GM12878 (cell line): ENCODE measurements at regions not wholly inside any gene's neighbourhood (a gene's known extent, or its start where the extent isn't known, plus 50 kb on each side); places are given as distances from the start of the nearest gene placed in this dataset.

Source experiments
- GABPA ChIP-seq: IDR thresholded peaks from 2 replicates; pipeline ENCODE4 v1.6.1; 2014; ENCODE audit warnings: antibody characterized with exemption, low read depth, mild to moderate bottlenecking, inconsistent platforms
- NR2C2 ChIP-seq: IDR thresholded peaks from 2 replicates; pipeline ENCODE4 v1.6.1; 2011; ENCODE audit warnings: borderline replicate concordance, low read depth; ENCODE audit not compliant: control insufficient read depth, insufficient read length
- POLR2A ChIP-seq: IDR thresholded peaks from 2 replicates; pipeline ENCODE4 v1.6.1; 2011; ENCODE audit warnings: low read depth, mild to moderate bottlenecking, low read length
- RELA ChIP-seq: fragments of 450-650 bp; IDR thresholded peaks from 2 replicates; pipeline ENCODE4 v1.8.0; 2014; ENCODE audit warnings: borderline replicate concordance; ENCODE audit not compliant: partially characterized antibody
- SUZ12 ChIP-seq: fragments of 200-600 bp; sonication (generic); IDR thresholded peaks from one replicate; pipeline ENCODE4 v1.6.1; 2018; ENCODE audit warnings: antibody characterized with exemption, mild to moderate bottlenecking; ENCODE audit not compliant: unreplicated experiment
- TF ChIP-seq, protein P1 (sequence below): IDR thresholded peaks from 2 replicates; pipeline ENCODE4 v1.6.1; 2012; ENCODE audit warnings: low read depth, low read length, improper control_type of control experiment
- TF ChIP-seq, protein P2 (sequence below), 3 experiments: IDR thresholded peaks in 2 of 3; conservative IDR thresholded peaks in 1 of 3; 2 replicates each; pipeline ENCODE4 v1.5.1; 2011; ENCODE audit warnings: low read depth in 3 of 3, low read length in 3 of 3, mild to moderate bottlenecking in 3 of 3, control low read depth in 2 of 3, moderate library complexity in 2 of 3, inconsistent platforms in 1 of 3, mixed read lengths in 1 of 3; ENCODE audit not compliant: control insufficient read depth in 2 of 3, insufficient read depth in 1 of 3; ENCODE audit errors: extremely low read depth in 1 of 3
- TF ChIP-seq, protein P3 (sequence below): IDR thresholded peaks from 2 replicates; pipeline ENCODE4 v1.6.1; 2011; ENCODE audit warnings: borderline replicate concordance, low read depth, mild to moderate bottlenecking, moderate library complexity, low read length; ENCODE audit not compliant: insufficient read depth, poor library complexity, severe bottlenecking

DNA sequence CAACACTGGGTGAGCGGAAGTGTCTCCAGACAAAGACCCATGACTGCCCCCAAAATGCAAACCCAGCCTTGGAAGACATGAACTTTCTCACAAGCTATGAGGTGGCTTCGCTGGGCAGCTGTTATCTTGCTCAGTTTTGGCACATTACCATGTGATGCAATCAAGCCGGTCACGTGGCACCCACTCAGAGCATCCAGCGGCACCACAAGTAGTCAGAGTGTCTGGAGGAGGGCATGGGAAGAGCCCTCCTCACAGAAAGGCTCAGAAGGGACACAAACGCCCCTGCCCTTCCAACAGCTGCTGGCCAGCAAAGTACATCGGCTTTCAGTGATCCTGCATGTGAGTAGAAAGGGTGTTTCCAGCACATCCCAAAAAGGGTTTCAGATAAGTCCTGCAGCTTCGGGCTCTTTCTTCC lies 145.5 kb upstream of the IRF2BP2 start:
- TF ChIP-seq, protein P1, sequence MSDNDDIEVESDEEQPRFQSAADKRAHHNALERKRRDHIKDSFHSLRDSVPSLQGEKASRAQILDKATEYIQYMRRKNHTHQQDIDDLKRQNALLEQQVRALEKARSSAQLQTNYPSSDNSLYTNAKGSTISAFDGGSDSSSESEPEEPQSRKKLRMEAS, result no peak
- TF ChIP-seq SUZ12 (no peak), RELA (no peak), POLR2A (no peak), NR2C2 (no peak), GABPA (no peak)
- TF ChIP-seq, protein P2, sequence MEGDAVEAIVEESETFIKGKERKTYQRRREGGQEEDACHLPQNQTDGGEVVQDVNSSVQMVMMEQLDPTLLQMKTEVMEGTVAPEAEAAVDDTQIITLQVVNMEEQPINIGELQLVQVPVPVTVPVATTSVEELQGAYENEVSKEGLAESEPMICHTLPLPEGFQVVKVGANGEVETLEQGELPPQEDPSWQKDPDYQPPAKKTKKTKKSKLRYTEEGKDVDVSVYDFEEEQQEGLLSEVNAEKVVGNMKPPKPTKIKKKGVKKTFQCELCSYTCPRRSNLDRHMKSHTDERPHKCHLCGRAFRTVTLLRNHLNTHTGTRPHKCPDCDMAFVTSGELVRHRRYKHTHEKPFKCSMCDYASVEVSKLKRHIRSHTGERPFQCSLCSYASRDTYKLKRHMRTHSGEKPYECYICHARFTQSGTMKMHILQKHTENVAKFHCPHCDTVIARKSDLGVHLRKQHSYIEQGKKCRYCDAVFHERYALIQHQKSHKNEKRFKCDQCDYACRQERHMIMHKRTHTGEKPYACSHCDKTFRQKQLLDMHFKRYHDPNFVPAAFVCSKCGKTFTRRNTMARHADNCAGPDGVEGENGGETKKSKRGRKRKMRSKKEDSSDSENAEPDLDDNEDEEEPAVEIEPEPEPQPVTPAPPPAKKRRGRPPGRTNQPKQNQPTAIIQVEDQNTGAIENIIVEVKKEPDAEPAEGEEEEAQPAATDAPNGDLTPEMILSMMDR (IDR thresholded peaks at IDR 0.05 in 2 of 3, conservative IDR thresholded peaks at IDR 0.05 in 1 of 3; ENCODE audit: control insufficient read depth in 2 of 3, extremely low read depth in 1 of 3, insufficient read depth in 1 of 3, low read depth in 3 of 3, low read length in 3 of 3), result no peak
- TF ChIP-seq, protein P3, sequence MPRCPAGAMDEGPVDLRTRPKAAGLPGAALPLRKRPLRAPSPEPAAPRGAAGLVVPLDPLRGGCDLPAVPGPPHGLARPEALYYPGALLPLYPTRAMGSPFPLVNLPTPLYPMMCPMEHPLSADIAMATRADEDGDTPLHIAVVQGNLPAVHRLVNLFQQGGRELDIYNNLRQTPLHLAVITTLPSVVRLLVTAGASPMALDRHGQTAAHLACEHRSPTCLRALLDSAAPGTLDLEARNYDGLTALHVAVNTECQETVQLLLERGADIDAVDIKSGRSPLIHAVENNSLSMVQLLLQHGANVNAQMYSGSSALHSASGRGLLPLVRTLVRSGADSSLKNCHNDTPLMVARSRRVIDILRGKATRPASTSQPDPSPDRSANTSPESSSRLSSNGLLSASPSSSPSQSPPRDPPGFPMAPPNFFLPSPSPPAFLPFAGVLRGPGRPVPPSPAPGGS, result no peak
